Spleen (tissue), 7 donors: ENCODE measurements at regions not wholly inside any gene's neighbourhood (a gene's known extent, or its start where the extent isn't known, plus 50 kb on each side); places are given as distances from the start of the nearest gene placed in this dataset.

Experiments used
- CTCF ChIP-seq, 11 experiments: fragments of 200-600 bp in 7 of 11; fragments of 450-650 bp in 4 of 11; sonication (generic) in 4 of 11; IDR thresholded peaks in 8 of 11; conservative IDR thresholded peaks in 3 of 11; 1 replicate in 7 of 11; 2 replicates in 4 of 11; pipeline versions ENCODE4 v1.4.0 to v1.8.0; 2016 to 2021; ENCODE audit warnings: antibody characterized with exemption in 11 of 11, inconsistent platforms in 4 of 11, mild to moderate bottlenecking in 1 of 11
- POLR2A ChIP-seq, 3 donors: fragments of 450-650 bp; IDR thresholded peaks; one replicate each; pipeline ENCODE4 v1.5.1; 2017; ENCODE audit warnings: antibody characterized with exemption in 3 of 3, mild to moderate bottlenecking in 1 of 3
- POLR2AphosphoS5 ChIP-seq, 3 donors: sonication (generic); formaldehyde crosslinking; IDR thresholded peaks; one replicate each; pipeline ENCODE4 v1.5.1; 2017; ENCODE audit warnings: antibody characterized with exemption in 3 of 3
- donor health status: DM: no; HTN: no; CAD: no; lungs with moderate emphysema.
- donor health status: DM: no; HTN: no; CAD: no.
- donor health status: DM: no; HTN: no; CAD: no.

- TF ChIP-seq CTCF (IDR thresholded peaks at IDR 0.05 in 8 of 11, conservative IDR thresholded peaks at IDR 0.05 in 3 of 11) (no peak), POLR2A (IDR thresholded peaks at IDR 0.05) (no peak), POLR2AphosphoS5 (IDR thresholded peaks at IDR 0.05) (no peak)
Observed at GRCh38 chr4:33825685-33826084, 2418.6 kb downstream of the ARAP2 start.
